A549 (cell line): ENCODE measurements at regions not wholly inside any gene's neighbourhood (a gene's known extent, or its start where the extent isn't known, plus 50 kb on each side); places are given as distances from the start of the nearest gene placed in this dataset.

Source experiments
- BHLHE40 ChIP-seq: IDR thresholded peaks from 2 replicates; pipeline ENCODE4 v1.6.1; 2012; ENCODE audit warnings: low read depth, low read length, inconsistent platforms
- CHD4 ChIP-seq: fragments of 200-600 bp; sonication (generic); IDR thresholded peaks from 2 replicates; pipeline ENCODE4 v1.6.1; 2016; ENCODE audit warnings: antibody characterized with exemption, mild to moderate bottlenecking, borderline replicate concordance
- ESRRA ChIP-seq: fragments of 150-350 bp; IDR thresholded peaks from 2 replicates; pipeline ENCODE4 v1.6.1; 2014; ENCODE audit warnings: mild to moderate bottlenecking, low read length, borderline replicate concordance
- GATA3 ChIP-seq: IDR thresholded peaks from 2 replicates; pipeline ENCODE4 v1.6.1; 2012; ENCODE audit warnings: borderline replicate concordance
- POLR2A ChIP-seq: IDR thresholded peaks from 2 replicates; pipeline ENCODE4 v1.6.1; 2012; ENCODE audit warnings: mild to moderate bottlenecking, low read length
- RFX5 ChIP-seq: fragments of 450-650 bp; IDR thresholded peaks from 2 replicates; pipeline ENCODE4 v1.7.1; 2014; ENCODE audit warnings: antibody characterized with exemption, mild to moderate bottlenecking, moderate library complexity
- USF2 ChIP-seq: fragments of 450-650 bp; IDR thresholded peaks from 2 replicates; pipeline ENCODE4 v1.6.1; 2014; ENCODE audit warnings: antibody characterized with exemption
- TF ChIP-seq, protein P1 (sequence below): fragments of >200 bp; sonication (Bioruptor Twin); formaldehyde crosslinking; IDR thresholded peaks from 3 replicates; pipeline ENCODE4 v1.5.1; 2016

DNA sequence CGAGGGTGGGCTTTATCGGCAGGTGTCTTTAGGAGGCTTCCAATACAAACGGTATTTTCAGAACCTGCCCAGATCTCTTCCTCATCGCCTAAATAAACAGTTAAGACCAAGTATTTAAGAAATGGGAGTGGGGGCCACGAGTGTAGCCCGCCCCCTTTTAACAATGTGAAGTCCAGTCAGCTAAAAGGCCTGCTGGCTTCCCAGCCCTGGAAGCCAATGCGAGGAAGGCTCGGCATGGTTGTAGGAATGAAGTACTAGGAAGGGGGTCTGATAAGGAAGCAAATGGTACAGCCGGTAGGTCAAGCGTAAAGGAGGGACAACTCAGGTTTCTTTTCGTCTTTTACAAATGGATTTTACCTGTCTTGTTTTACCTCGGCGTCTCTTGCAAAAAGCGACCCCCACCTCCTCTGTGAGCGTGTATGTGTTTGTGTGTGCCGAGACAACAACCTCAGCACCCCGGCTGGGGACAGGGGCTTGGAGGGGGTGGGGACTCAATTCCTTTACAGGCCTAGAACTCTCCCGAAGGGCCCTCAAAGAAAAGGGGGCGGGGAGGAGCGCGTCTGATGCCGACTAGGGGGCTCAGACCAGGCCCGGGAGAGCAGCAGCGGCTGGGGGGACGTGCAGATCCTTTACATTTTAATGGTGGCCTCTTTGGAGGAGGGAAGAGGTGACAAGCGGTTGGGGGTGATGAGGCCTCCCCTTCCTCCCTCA is 147.6 kb downstream of the GPR85 start:
- TF ChIP-seq POLR2A, result no peak
- no peak for TF ChIP-seq ESRRA
- TF ChIP-seq RFX5, result no peak
- no peak for TF ChIP-seq USF2
- TF ChIP-seq, protein P1, sequence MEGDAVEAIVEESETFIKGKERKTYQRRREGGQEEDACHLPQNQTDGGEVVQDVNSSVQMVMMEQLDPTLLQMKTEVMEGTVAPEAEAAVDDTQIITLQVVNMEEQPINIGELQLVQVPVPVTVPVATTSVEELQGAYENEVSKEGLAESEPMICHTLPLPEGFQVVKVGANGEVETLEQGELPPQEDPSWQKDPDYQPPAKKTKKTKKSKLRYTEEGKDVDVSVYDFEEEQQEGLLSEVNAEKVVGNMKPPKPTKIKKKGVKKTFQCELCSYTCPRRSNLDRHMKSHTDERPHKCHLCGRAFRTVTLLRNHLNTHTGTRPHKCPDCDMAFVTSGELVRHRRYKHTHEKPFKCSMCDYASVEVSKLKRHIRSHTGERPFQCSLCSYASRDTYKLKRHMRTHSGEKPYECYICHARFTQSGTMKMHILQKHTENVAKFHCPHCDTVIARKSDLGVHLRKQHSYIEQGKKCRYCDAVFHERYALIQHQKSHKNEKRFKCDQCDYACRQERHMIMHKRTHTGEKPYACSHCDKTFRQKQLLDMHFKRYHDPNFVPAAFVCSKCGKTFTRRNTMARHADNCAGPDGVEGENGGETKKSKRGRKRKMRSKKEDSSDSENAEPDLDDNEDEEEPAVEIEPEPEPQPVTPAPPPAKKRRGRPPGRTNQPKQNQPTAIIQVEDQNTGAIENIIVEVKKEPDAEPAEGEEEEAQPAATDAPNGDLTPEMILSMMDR, result no peak
- no peak for TF ChIP-seq CHD4
- TF ChIP-seq BHLHE40, result no peak
- no peak for TF ChIP-seq GATA3
